Pancreas (tissue), 10 donors: ENCODE measurements at regions not wholly inside any gene's neighbourhood (a gene's known extent, or its start where the extent isn't known, plus 50 kb on each side); places are given as distances from the start of the nearest gene placed in this dataset.
A peak's percentile ranks its signal among the peaks of the same experiment; 100 is the strongest.

Experiments
- ATAC-seq, 4 donors: fragments of 200-7000 bp; cut with Tn5 transposase; one replicate each; pipeline versions ENCODE4 v1.8.0 to v1.9.1; 2020; ENCODE audit warnings: mild to moderate bottlenecking in 4 of 4, moderate library complexity in 4 of 4
- DNase-seq, 6 donors: peaks; one replicate each; pipeline ENCODE4 v3.0.0-alpha.2; 2020
- FAIRE-seq: peaks from 2 replicates; lab custom pipeline; 2012; peaks lifted over from hg19 to GRCh38; lab: Jason Lieb, UNC
- H3K27ac ChIP-seq, 4 donors: fragments of 200-600 bp; sonication (generic); 1 replicate in 3 of 4; 2 replicates in 1 of 4; pipeline versions ENCODE4 v1.5.0 to v1.8.0; 2020
- H3K27me3 ChIP-seq, 4 donors: fragments of 200-600 bp; one replicate each; pipeline ENCODE4 v1.8.0; 2021
- H3K36me3 ChIP-seq, 3 donors: fragments of 200-600 bp; sonication (generic) in 1 of 3; one replicate each; pipeline versions ENCODE4 v1.5.0 to v1.8.0; 2020 to 2021
- H3K4me1 ChIP-seq, 3 donors: fragments of 200-600 bp; one replicate each; pipeline ENCODE4 v1.8.0; 2021
- H3K4me3 ChIP-seq, 4 donors: fragments of 200-600 bp; sonication (generic) in 2 of 4; one replicate each; pipeline versions ENCODE4 v1.5.0 to v1.8.0; 2020 to 2021
- H3K9me3 ChIP-seq, 4 donors: fragments of 200-600 bp; one replicate each; pipeline ENCODE4 v1.8.0; 2021
- CTCF ChIP-seq, 4 donors: fragments of 200-600 bp; sonication (generic) in 3 of 4; IDR thresholded peaks; one replicate each; pipeline versions ENCODE4 v1.5.0 to v1.8.0; 2021; ENCODE audit warnings: antibody characterized with exemption in 4 of 4
- WGBS, 2 donors: extraction: QIAGEN DNeasy Blood & Tissue Kit; methylation state at CpG; one replicate each; pipeline ENCODE4 v1.1.7; 2013; 5-methylcytosine and 5-hydroxymethylcytosine counted together
- intact Hi-C, 3 donors: fragments of 100-400 bp; cut with DNase I; formaldehyde crosslinking; loops; one replicate each; pipeline versions ENCODE4 v1.11.1 to v1.14.2; 2022
- donor health status: healthy with polysubstance abuse.
- donor health status: DM: no; HTN: no; CAD: no; lungs with moderate emphysema.
- donor health status: DM: no; HTN: no; CAD: no.
- donor health status: control.
- donor health status: control.
- donor health status: Bipolar disorder and iron deficiency.
- donor health status: DM: yes; HTN: yes; CAD: no.
- donor health status: DM: no; HTN: no; CAD: no.
- donor health status: DM: no; HTN: no; CAD: no.
- donor health status: DM: yes; HTN: yes; CAD: no.

- Histone ChIP-seq H3K27ac (no peak overlapping the region), H3K27me3 (no peaks in the 10 kb centered on the region), H3K36me3 (no peaks in the 10 kb centered on the region), H3K4me1 (no peaks in the 10 kb centered on the region), H3K4me3 (no peak overlapping the region), H3K9me3 (no peaks in the 10 kb centered on the region)
- DNase-seq (no peak), ATAC-seq (no peak), FAIRE-seq (no peak)
- intact Hi-C loops = no loop called here
- no peak for TF ChIP-seq CTCF (IDR thresholded peaks at IDR 0.05)
- 51 to 62% methylated on average over 2 of the region's 2 CpGs for WGBS, 2 donors
Measured at GRCh38 chr1:87191646-87192045, 137.0 kb upstream of the LMO4 start.

- H3K4me3 ChIP-seq = no peak overlapping the region
- no peak for TF ChIP-seq CTCF (IDR thresholded peaks at IDR 0.05)
- no peaks in the 10 kb centered on the region for H3K9me3 ChIP-seq
- no peaks in the 10 kb centered on the region for H3K36me3 ChIP-seq
- ATAC-seq = no peak
- no peak for FAIRE-seq
- WGBS, 2 donors = 84 to 100% methylated on average over 1 of the region's 1 CpG
- no peak for DNase-seq
- no peaks in the 10 kb centered on the region for H3K4me1 ChIP-seq
- H3K27ac ChIP-seq = no peak overlapping the region
- no peaks in the 10 kb centered on the region for H3K27me3 ChIP-seq
- intact Hi-C loops = no loop called here
Measured at GRCh38 chr1:87194271-87194774, 134.4 kb upstream of the LMO4 start.

- H3K9me3 ChIP-seq = no peaks in the 10 kb centered on the region
- DNase-seq (no peak), FAIRE-seq (no peak), ATAC-seq (no peak)
- H3K4me3 ChIP-seq = no peak overlapping the region
- H3K27ac ChIP-seq = no peak overlapping the region
- no peaks in the 10 kb centered on the region for H3K36me3 ChIP-seq
- H3K27me3 ChIP-seq = no peaks in the 10 kb centered on the region
- intact Hi-C loops = no loop called here
- no peak for TF ChIP-seq CTCF (IDR thresholded peaks at IDR 0.05)
- H3K4me1 ChIP-seq = no peaks in the 10 kb centered on the region
Measured at GRCh38 chr1:87194856-87195255, 133.8 kb upstream of the LMO4 start.

GRCh38 chr1:87196110-87196827 is 132.4 kb upstream of the LMO4 start:
- Histone ChIP-seq H3K9me3 (no peaks in the 10 kb centered on the region), H3K4me3 (no peak overlapping the region), H3K4me1 (no peaks in the 10 kb centered on the region), H3K27me3 (no peaks in the 10 kb centered on the region), H3K36me3 (no peaks in the 10 kb centered on the region), H3K27ac (no peak overlapping the region)
- ATAC-seq (no peak), DNase-seq (no peak), FAIRE-seq (no peak)
- no peak for TF ChIP-seq CTCF (IDR thresholded peaks at IDR 0.05)
- intact Hi-C loops = no loop called here
- 63 to 73% methylated on average over 7 of the region's 7 CpGs for WGBS, 2 donors

- DNase-seq (no peak), FAIRE-seq (no peak), ATAC-seq (peak in 1 of 4 donors; percentile 27)
- no peak for TF ChIP-seq CTCF (IDR thresholded peaks at IDR 0.05)
- Histone ChIP-seq H3K4me1 (no peaks in the 10 kb centered on the region), H3K9me3 (no peaks in the 10 kb centered on the region), H3K27ac (no peak overlapping the region), H3K4me3 (no peak overlapping the region), H3K27me3 (no peaks in the 10 kb centered on the region), H3K36me3 (no peaks in the 10 kb centered on the region)
- intact Hi-C loops = no loop called here
- 41 to 59% methylated on average over 2 of the region's 2 CpGs for WGBS, 2 donors
Measured at GRCh38 chr1:87197156-87197555, 131.5 kb upstream of the LMO4 start.
